ENCODE measurements at regions not wholly inside any gene's neighbourhood (a gene's known extent, or its start where the extent isn't known, plus 50 kb on each side); places are given as distances from the start of the nearest gene placed in this dataset.

GRCh38 chr2:18835787-18836186, 246.4 kb upstream of the NT5C1B start:
- H3K27ac ChIP-seq, result no peak overlapping the region
- WGBS, 2 donors, result 80 to 94% methylated on average over 2 of the region's 2 CpGs
- no peaks in the 10 kb centered on the region for H3K36me3 ChIP-seq
- H3K4me1 ChIP-seq, result peaks cover 0 to 3% (median 0%) of the 10 kb centered on the region in 4 donors
- ATAC-seq (ENCODE audit: low FRiP score in 2 of 2) (no peak), DNase-seq (no peak)
- H3K27me3 ChIP-seq, result no peaks in the 10 kb centered on the region
- H3K9me3 ChIP-seq, result no peaks in the 10 kb centered on the region
- H3K4me3 ChIP-seq, result no peak overlapping the region
- no peak for TF ChIP-seq POLR2A (IDR thresholded peaks at IDR 0.05)
- no peak for TF ChIP-seq POLR2AphosphoS5 (IDR thresholded peaks at IDR 0.05)
- no peak for TF ChIP-seq EP300 (IDR thresholded peaks at IDR 0.05)

- Histone ChIP-seq H3K9me3 (no peaks in the 10 kb centered on the region), H3K27ac (no peak overlapping the region), H3K36me3 (no peaks in the 10 kb centered on the region), H3K4me1 (peaks cover 0 to 7% (median 0%) of the 10 kb centered on the region in 4 donors), H3K4me3 (no peak overlapping the region), H3K27me3 (no peaks in the 10 kb centered on the region)
- TF ChIP-seq CTCF (IDR thresholded peaks at IDR 0.05), result no peak
- no peak for TF ChIP-seq POLR2A (IDR thresholded peaks at IDR 0.05)
- TF ChIP-seq EP300 (IDR thresholded peaks at IDR 0.05), result no peak
- no peak for TF ChIP-seq POLR2AphosphoS5 (IDR thresholded peaks at IDR 0.05)
- DNase-seq (no peak), ATAC-seq (ENCODE audit: low FRiP score in 2 of 2) (peak in 1 of 2 donors; percentile 81)
- WGBS, 2 donors, result 78 to 83% methylated on average over 1 of the region's 1 CpG
These were observed 245.0 kb upstream of the NT5C1B start for GRCh38 chr2:18834341-18834740.

- Histone ChIP-seq H3K4me3 (no peak overlapping the region), H3K27ac (no peak overlapping the region), H3K36me3 (no peaks in the 10 kb centered on the region), H3K9me3 (no peaks in the 10 kb centered on the region), H3K4me1 (peaks cover 0 to 11% (median 0%) of the 10 kb centered on the region in 4 donors), H3K27me3 (no peaks in the 10 kb centered on the region)
- TF ChIP-seq POLR2A (IDR thresholded peaks at IDR 0.05), result no peak
- TF ChIP-seq POLR2AphosphoS5 (IDR thresholded peaks at IDR 0.05), result no peak
- TF ChIP-seq EP300 (IDR thresholded peaks at IDR 0.05), result no peak
- TF ChIP-seq CTCF (IDR thresholded peaks at IDR 0.05), result no peak
- DNase-seq (no peak), ATAC-seq (ENCODE audit: low FRiP score in 2 of 2) (no peak)
- 93 to 100% methylated on average over 2 of the region's 2 CpGs for WGBS, 2 donors
These were observed 244.6 kb upstream of the NT5C1B start for GRCh38 chr2:18833941-18834340.

- ATAC-seq (ENCODE audit: low FRiP score in 2 of 2) (no peak), DNase-seq (no peak)
- Histone ChIP-seq H3K4me3 (no peak overlapping the region), H3K27me3 (no peaks in the 10 kb centered on the region), H3K36me3 (no peaks in the 10 kb centered on the region), H3K9me3 (no peaks in the 10 kb centered on the region), H3K27ac (no peak overlapping the region), H3K4me1 (peaks cover 0 to 11% (median 0%) of the 10 kb centered on the region in 4 donors)
- TF ChIP-seq POLR2A (IDR thresholded peaks at IDR 0.05), result no peak
- TF ChIP-seq POLR2AphosphoS5 (IDR thresholded peaks at IDR 0.05), result no peak
- no peak for TF ChIP-seq EP300 (IDR thresholded peaks at IDR 0.05)
- no peak for TF ChIP-seq CTCF (IDR thresholded peaks at IDR 0.05)
- 62 to 75% methylated on average over 2 of the region's 2 CpGs for WGBS, 2 donors
These were observed 242.6 kb upstream of the NT5C1B start for GRCh38 chr2:18831916-18832510.

- TF ChIP-seq EP300 (IDR thresholded peaks at IDR 0.05) (no peak), POLR2A (IDR thresholded peaks at IDR 0.05) (no peak), CTCF (IDR thresholded peaks at IDR 0.05) (no peak), POLR2AphosphoS5 (IDR thresholded peaks at IDR 0.05) (no peak)
- 71 to 75% methylated on average over 1 of the region's 1 CpG for WGBS, 2 donors
- no peak for ATAC-seq (ENCODE audit: low FRiP score in 2 of 2)
These were observed 241.6 kb upstream of the NT5C1B start for GRCh38 chr2:18830962-18831361.

More at GRCh38 chr2:18830962-18831361, 241.6 kb upstream of the NT5C1B start:
- Histone ChIP-seq H3K9me3 (no peaks in the 10 kb centered on the region), H3K27me3 (no peaks in the 10 kb centered on the region), H3K4me1 (peaks cover 0 to 11% (median 0%) of the 10 kb centered on the region in 4 donors), H3K27ac (no peak overlapping the region), H3K36me3 (no peaks in the 10 kb centered on the region), H3K4me3 (no peak overlapping the region)
- no peak for DNase-seq

All from upper lobe of left lung (tissue), 6 donors.